WTC11 (cell line): ENCODE measurements at regions not wholly inside any gene's neighbourhood (a gene's known extent, or its start where the extent isn't known, plus 50 kb on each side); places are given as distances from the start of the nearest gene placed in this dataset.

Experiments
- ATAC-seq: fragments of 200-7000 bp; cut with Tn5 transposase; 2 replicates; pipeline ENCODE4 v1.10.0; 2021; ENCODE audit warnings: mild to moderate bottlenecking, moderate library complexity
- CTCF ChIA-PET: fragments of 300-600 bp; sonication (Branson Sonifier 250); formaldehyde crosslinking; loops from one replicate; lab custom pipeline; 2021; ENCODE audit warnings: antibody characterized with exemption; lab: Charles Lee
- POLR2A ChIA-PET: fragments of 350-600 bp; sonication (Branson Sonifier 250); formaldehyde crosslinking; loops from one replicate; lab custom pipeline; 2021; ENCODE audit warnings: antibody characterized with exemption; lab: Charles Lee
- DNase-seq: peaks from one replicate; pipeline ENCODE4 v3.0.0; 2021; ENCODE audit warnings: low spot score
- H3K27ac Mint-ChIP-seq: 2 replicates; pipeline ENCODE4 v1.8.0; 2021; ENCODE audit warnings: mixed read lengths
- H3K27me3 Mint-ChIP-seq: 2 replicates; pipeline ENCODE4 v1.8.0; 2021; ENCODE audit warnings: low read depth, mild to moderate bottlenecking, moderate library complexity, mixed read lengths
- H3K36me3 Mint-ChIP-seq: 2 replicates; pipeline ENCODE4 v1.8.0; 2021; ENCODE audit warnings: mixed read lengths
- H3K4me1 Mint-ChIP-seq: 2 replicates; pipeline ENCODE4 v1.8.0; 2022; ENCODE audit warnings: mixed read lengths
- H3K4me3 Mint-ChIP-seq: 2 replicates; pipeline ENCODE4 v1.8.0; 2021; ENCODE audit warnings: mild to moderate bottlenecking, moderate library complexity, mixed read lengths
- H3K9me3 Mint-ChIP-seq: 2 replicates; pipeline ENCODE4 v1.8.0; 2021; ENCODE audit warnings: mixed read lengths
- ARID4B ChIP-seq: sonication (generic); formaldehyde crosslinking; IDR thresholded peaks from 2 replicates; pipeline ENCODE4 v1.8.0; 2023; ENCODE audit warnings: missing genetic modification reagents, mild to moderate bottlenecking, borderline replicate concordance
- E2F1 ChIP-seq: sonication (generic); formaldehyde crosslinking; IDR thresholded peaks from 2 replicates; pipeline ENCODE4 v1.8.0; 2022; ENCODE audit warnings: mild to moderate bottlenecking, missing genetic modification reagents
- GABPB1 ChIP-seq: sonication (generic); formaldehyde crosslinking; IDR thresholded peaks from 2 replicates; pipeline ENCODE4 v1.8.1; 2023; ENCODE audit warnings: mild to moderate bottlenecking, missing genetic modification reagents
- IRF2 ChIP-seq: sonication (generic); formaldehyde crosslinking; IDR thresholded peaks from 2 replicates; pipeline ENCODE4 v1.8.0; 2022; ENCODE audit warnings: low read depth, missing genetic modification reagents, borderline replicate concordance
- NR1H2 ChIP-seq: sonication (generic); formaldehyde crosslinking; IDR thresholded peaks from 2 replicates; pipeline ENCODE4 v1.9.0; 2021; ENCODE audit warnings: mild to moderate bottlenecking, moderate library complexity, missing genetic modification reagents
- SMAD4 ChIP-seq: sonication (generic); formaldehyde crosslinking; IDR thresholded peaks from 2 replicates; pipeline ENCODE4 v1.8.0; 2022; ENCODE audit warnings: mild to moderate bottlenecking, missing genetic modification reagents
- ZNF138 ChIP-seq: sonication (generic); formaldehyde crosslinking; conservative IDR thresholded peaks from 2 replicates; pipeline ENCODE4 v1.8.1; 2022; ENCODE audit warnings: mild to moderate bottlenecking, moderate library complexity, missing genetic modification reagents
- ZNF317 ChIP-seq: sonication (generic); formaldehyde crosslinking; IDR thresholded peaks from 2 replicates; pipeline ENCODE4 v1.8.1; 2023; ENCODE audit warnings: low read depth, mild to moderate bottlenecking, moderate library complexity, missing genetic modification reagents, borderline replicate concordance
- ZNF512 ChIP-seq: sonication (generic); formaldehyde crosslinking; IDR thresholded peaks from 2 replicates; pipeline ENCODE4 v1.8.1; 2022; ENCODE audit warnings: missing genetic modification reagents, borderline replicate concordance
- ZNF532 ChIP-seq: fragments of 250-450 bp; sonication (Bioruptor Pico); IDR thresholded peaks from 2 replicates; pipeline ENCODE4 v1.9.0; 2021; ENCODE audit warnings: mild to moderate bottlenecking, borderline replicate concordance

- TF ChIP-seq ZNF512 (CRISPR knock-in tag) (no peak), ZNF138 (CRISPR knock-in tag) (no peak), ARID4B (CRISPR knock-in tag) (no peak), ZNF317 (CRISPR knock-in tag) (no peak), IRF2 (no peak), E2F1 (no peak), SMAD4 (CRISPR knock-in tag) (no peak), ZNF532 (CRISPR knock-in tag) (no peak)
- Mint-ChIP-seq H3K36me3 (peaks cover 27% of the 10 kb centered on the region), H3K27ac (no peak overlapping the region), H3K4me1 (peaks cover 15% of the 10 kb centered on the region), H3K4me3 (no peak overlapping the region), H3K27me3 (peaks cover 54% of the 10 kb centered on the region), H3K9me3 (peaks cover 32% of the 10 kb centered on the region)
- ChIA-PET CTCF (no interaction called here), POLR2A (no interaction called here)
- ATAC-seq (no peak), DNase-seq (no peak)
Measured at GRCh38 chr3:194067949-194068362, 68.0 kb upstream of the HES1 start.

- DNase-seq (no peak), ATAC-seq (no peak)
- TF ChIP-seq NR1H2 (no peak), GABPB1 (CRISPR knock-in tag) (peak; percentile 79)
- H3K36me3 Mint-ChIP-seq, result peaks cover 27% of the 10 kb centered on the region
- peak overlapping the region; percentile 64 for H3K4me3 Mint-ChIP-seq
- peaks cover 10% of the 10 kb centered on the region for H3K4me1 Mint-ChIP-seq
- ChIA-PET CTCF (interaction anchor here (1.0 to 1.1 kb wide), 2 partner anchors 217 to 259 kb away, joined by 3 read pairs; no protein-coding TSS in a partner anchor), POLR2A (no interaction called here)
- peaks cover 53% of the 10 kb centered on the region for H3K27me3 Mint-ChIP-seq
- peaks cover 32% of the 10 kb centered on the region for H3K9me3 Mint-ChIP-seq
- H3K27ac Mint-ChIP-seq, result no peak overlapping the region
Measured at GRCh38 chr3:194069421-194070219, 66.3 kb upstream of the HES1 start.
